Fibroblast of lung (primary cell): ENCODE measurements at regions not wholly inside any gene's neighbourhood (a gene's known extent, or its start where the extent isn't known, plus 50 kb on each side); places are given as distances from the start of the nearest gene placed in this dataset.
"Not testable (repeated sequence)": the region's sequence is repeated elsewhere in the genome, so short reads cannot be mapped to it uniquely, and the experiment has no call there.

Experiments
- DNase-seq, 2 donors: peaks; one replicate each; pipeline versions ENCODE4 v3.0.0 to v3.0.0-alpha.2; 2010; ENCODE audit warnings: low read depth in 2 of 2
- H2AFZ ChIP-seq: 2 replicates; pipeline ENCODE4 v1.5.1; 2012; ENCODE audit warnings: low read length, control low read depth, inconsistent platforms
- H3K27ac ChIP-seq: 2 replicates; pipeline ENCODE4 v1.5.1; 2011; ENCODE audit warnings: low read length, control low read depth; ENCODE audit not compliant: insufficient read depth
- H3K27me3 ChIP-seq: 2 replicates; pipeline ENCODE4 v1.5.1; 2011; ENCODE audit warnings: mild to moderate bottlenecking, low read length; ENCODE audit not compliant: control insufficient read depth, insufficient read depth
- H3K36me3 ChIP-seq: 2 replicates; pipeline ENCODE4 v1.5.1; 2011; ENCODE audit warnings: low read length; ENCODE audit not compliant: control insufficient read depth, insufficient read depth
- H3K4me1 ChIP-seq: 2 replicates; pipeline ENCODE4 v1.5.1; 2011; ENCODE audit warnings: low read length; ENCODE audit not compliant: control insufficient read depth, insufficient read depth; ENCODE audit errors: extremely low read depth
- H3K4me2 ChIP-seq: 2 replicates; pipeline ENCODE4 v1.5.1; 2011; ENCODE audit warnings: low read length, control low read depth; ENCODE audit not compliant: insufficient read depth; ENCODE audit errors: extremely low read depth
- H3K4me3 ChIP-seq, 4 experiments: fragments of 200-600 bp in 1 of 4; sonication (generic) in 1 of 4; replicated peaks in 1 of 4; 2 replicates each; pipeline ENCODE4 v1.5.1; 2011 to 2016; ENCODE audit warnings: low read length in 4 of 4, low read depth in 3 of 4, mild to moderate bottlenecking in 3 of 4, control low read depth in 2 of 4, inconsistent platforms in 1 of 4, mixed read lengths in 1 of 4; ENCODE audit not compliant: insufficient read depth in 1 of 4; ENCODE audit errors: control extremely low read depth in 1 of 4
- H3K79me2 ChIP-seq: 2 replicates; pipeline ENCODE4 v1.5.1; 2012; ENCODE audit warnings: mild to moderate bottlenecking, low read length, inconsistent platforms; ENCODE audit not compliant: control insufficient read depth, insufficient read depth
- H3K9ac ChIP-seq: 2 replicates; pipeline ENCODE4 v1.5.1; 2011; ENCODE audit warnings: mild to moderate bottlenecking, low read length, control low read depth; ENCODE audit not compliant: insufficient read depth
- H3K9me3 ChIP-seq: 2 replicates; pipeline ENCODE4 v1.5.1; 2012; ENCODE audit warnings: low read depth, low read length; ENCODE audit not compliant: control insufficient read depth, insufficient read depth
- H4K20me1 ChIP-seq: 2 replicates; pipeline ENCODE4 v1.5.1; 2011; ENCODE audit warnings: low read length; ENCODE audit not compliant: control insufficient read depth, insufficient read depth; ENCODE audit errors: extremely low read depth
- CTCF ChIP-seq, 2 donors: IDR thresholded peaks in 1 of 2; conservative IDR thresholded peaks in 1 of 2; 1 replicate in 1 of 2; 2 replicates in 1 of 2; pipeline ENCODE4 v1.5.1; 2011 to 2012; ENCODE audit warnings: low read length in 2 of 2, control low read depth in 1 of 2, inconsistent platforms in 1 of 2, low read depth in 1 of 2, mild to moderate bottlenecking in 1 of 2
- EZH2 ChIP-seq: IDR thresholded peaks from 2 replicates; pipeline ENCODE4 v1.5.1; 2012; ENCODE audit warnings: low read length, control low read depth, mild to moderate bottlenecking; ENCODE audit errors: missing control alignments

GRCh38 chr4:133264251-133264650, 115.2 kb downstream of the PCDH10 start:
- not testable (repeated sequence) for H2AFZ ChIP-seq, H3K79me2 ChIP-seq, DNase-seq, H3K4me3 ChIP-seq, H4K20me1 ChIP-seq, H3K27me3 ChIP-seq, H3K36me3 ChIP-seq, H3K4me1 ChIP-seq, H3K9ac ChIP-seq, H3K4me2 ChIP-seq, H3K27ac ChIP-seq, H3K9me3 ChIP-seq

GRCh38 chr4:133263104-133263503, 114.0 kb downstream of the PCDH10 start:
- Histone ChIP-seq H4K20me1 (no peaks in the 10 kb centered on the region), H3K27ac (no peak overlapping the region), H3K4me2 (no peak overlapping the region)

GRCh38 chr4:133247861-133248260, 98.8 kb downstream of the PCDH10 start:
- Histone ChIP-seq H3K4me3 (no peak overlapping the region), H3K27ac (no peak overlapping the region), H3K4me1 (no peaks in the 10 kb centered on the region), H4K20me1 (no peaks in the 10 kb centered on the region), H3K36me3 (no peaks in the 10 kb centered on the region), H3K27me3 (no peaks in the 10 kb centered on the region), H2AFZ (no peak overlapping the region), H3K79me2 (no peaks in the 10 kb centered on the region), H3K4me2 (no peak overlapping the region), H3K9ac (no peak overlapping the region), H3K9me3 (no peaks in the 10 kb centered on the region)
- no peak for TF ChIP-seq EZH2
- DNase-seq = no peak

More at GRCh38 chr4:133263104-133263503, 114.0 kb downstream of the PCDH10 start:
- Histone ChIP-seq H3K36me3 (no peaks in the 10 kb centered on the region), H3K79me2 (no peaks in the 10 kb centered on the region), H3K4me3 (no peak overlapping the region), H3K27me3 (no peaks in the 10 kb centered on the region), H3K9me3 (no peaks in the 10 kb centered on the region), H2AFZ (no peak overlapping the region), H3K9ac (no peak overlapping the region), H3K4me1 (no peaks in the 10 kb centered on the region)
- TF ChIP-seq CTCF (conservative IDR thresholded peaks at IDR 0.05 in 1 of 2, IDR thresholded peaks at IDR 0.05 in 1 of 2; ENCODE audit: low read depth in 1 of 2, low read length in 2 of 2) (no peak), EZH2 (no peak)
- DNase-seq = no peak

GRCh38 chr4:133245226-133245625, 96.1 kb downstream of the PCDH10 start:
- Histone ChIP-seq H3K9me3 (no peaks in the 10 kb centered on the region), H3K4me1 (no peaks in the 10 kb centered on the region), H3K4me3 (no peak overlapping the region), H3K79me2 (no peaks in the 10 kb centered on the region), H3K27ac (no peak overlapping the region), H2AFZ (no peak overlapping the region), H4K20me1 (no peaks in the 10 kb centered on the region), H3K9ac (no peak overlapping the region), H3K36me3 (no peaks in the 10 kb centered on the region), H3K4me2 (no peak overlapping the region), H3K27me3 (no peaks in the 10 kb centered on the region)
- no peak for DNase-seq
- no peak for TF ChIP-seq EZH2
- no peak for TF ChIP-seq CTCF (conservative IDR thresholded peaks at IDR 0.05 in 1 of 2, IDR thresholded peaks at IDR 0.05 in 1 of 2; ENCODE audit: low read depth in 1 of 2, low read length in 2 of 2)
